Inflammatory macrophage treated with lipopolysaccharide for 1 hour (primary cell): ENCODE measurements at regions not wholly inside any gene's neighbourhood (a gene's known extent, or its start where the extent isn't known, plus 50 kb on each side); places are given as distances from the start of the nearest gene placed in this dataset.
A peak's percentile ranks its signal among the peaks of the same experiment; 100 is the strongest.
"Not testable (repeated sequence)": the region's sequence is repeated elsewhere in the genome, so short reads cannot be mapped to it uniquely, and the experiment has no call there.

Experiments used
- DNase-seq, 2 donors: peaks; one replicate each; pipeline ENCODE4 v3.0.0-alpha.2; 2020 to 2022

- no peak for DNase-seq
These were observed 132.9 kb upstream of the RAB4A start for GRCh38 chr1:229138058-229138457.

- DNase-seq = peak; percentile 25 to 38
These were observed 131.4 kb upstream of the RAB4A start for GRCh38 chr1:229139331-229140118.

GRCh38 chr1:229140119-229140396, 130.9 kb upstream of the RAB4A start:
- DNase-seq = no peak

- DNase-seq = no peak
These were observed 129.6 kb upstream of the RAB4A start for GRCh38 chr1:229141271-229141670.

GRCh38 chr1:229141689-229142377, 129.1 kb upstream of the RAB4A start:
- no peak for DNase-seq

GRCh38 chr1:229142471-229142870, 128.4 kb upstream of the RAB4A start:
- no peak for DNase-seq

GRCh38 chr1:229146647-229147046, 124.3 kb upstream of the RAB4A start:
- no peak for DNase-seq

GRCh38 chr1:229147072-229147471, 123.8 kb upstream of the RAB4A start:
- DNase-seq = no peak

GRCh38 chr1:229148041-229148671, 122.8 kb upstream of the RAB4A start:
- DNase-seq = no peak

GRCh38 chr1:229148743-229149142, 122.2 kb upstream of the RAB4A start:
- DNase-seq = no peak

GRCh38 chr1:229149435-229149834, 121.5 kb upstream of the RAB4A start:
- no peak for DNase-seq

- DNase-seq = no peak
These were observed 120.4 kb upstream of the RAB4A start for GRCh38 chr1:229150518-229150917.

- DNase-seq = not testable (repeated sequence)
These were observed 119.5 kb upstream of the RAB4A start for GRCh38 chr1:229151412-229151811.

GRCh38 chr1:229152311-229152710, 118.6 kb upstream of the RAB4A start:
- DNase-seq = peak in 1 of 2 donors; percentile 24

GRCh38 chr1:229153955-229154548, 116.9 kb upstream of the RAB4A start:
- no peak for DNase-seq

GRCh38 chr1:229154811-229155210, 116.1 kb upstream of the RAB4A start:
- DNase-seq = no peak

- peak; percentile 70 to 75 for DNase-seq
These were observed 115.4 kb upstream of the RAB4A start for GRCh38 chr1:229155472-229155871.

GRCh38 chr1:229156872-229157271, 114.0 kb upstream of the RAB4A start:
- peak in 1 of 2 donors; percentile 43 for DNase-seq

GRCh38 chr1:229157480-229157879, 113.4 kb upstream of the RAB4A start:
- DNase-seq = no peak

- peak; percentile 86 to 87 for DNase-seq
These were observed 112.5 kb upstream of the RAB4A start for GRCh38 chr1:229158341-229158921.

GRCh38 chr1:229158927-229159326, 112.0 kb upstream of the RAB4A start:
- DNase-seq = no peak

GRCh38 chr1:229159668-229160544, 111.0 kb upstream of the RAB4A start:
- DNase-seq = peak; percentile 32
